Hepatocyte (in vitro differentiated cells): ENCODE measurements at regions not wholly inside any gene's neighbourhood (a gene's known extent, or its start where the extent isn't known, plus 50 kb on each side); places are given as distances from the start of the nearest gene placed in this dataset.
"Not testable (repeated sequence)": the region's sequence is repeated elsewhere in the genome, so short reads cannot be mapped to it uniquely, and the experiment has no call there.

ENCODE experiments used
- DNase-seq: peaks from one replicate; pipeline ENCODE4 v3.0.0-alpha.2; 2016; ENCODE audit warnings: low spot score
- H2AFZ ChIP-seq: fragments of 200-600 bp; sonication (generic); 2 replicates; pipeline ENCODE4 v1.6.0; 2016; ENCODE audit warnings: antibody characterized with exemption, mild to moderate bottlenecking
- H3K27ac ChIP-seq: fragments of 200-600 bp; sonication (generic); 2 replicates; pipeline ENCODE4 v1.5.1; 2016; ENCODE audit warnings: mild to moderate bottlenecking
- H3K27me3 ChIP-seq: fragments of 200-600 bp; sonication (generic); 2 replicates; pipeline ENCODE4 v1.6.1; 2016
- H3K36me3 ChIP-seq: fragments of 200-600 bp; sonication (generic); replicated peaks from 2 replicates; pipeline ENCODE4 v1.5.1; 2016; ENCODE audit warnings: low read depth; ENCODE audit not compliant: insufficient read depth
- H3K4me1 ChIP-seq: fragments of 200-600 bp; sonication (generic); 2 replicates; pipeline ENCODE4 v1.5.1; 2016; ENCODE audit warnings: mild to moderate bottlenecking, moderate library complexity; ENCODE audit not compliant: insufficient read depth
- H3K4me2 ChIP-seq: fragments of 200-600 bp; sonication (generic); 2 replicates; pipeline ENCODE4 v1.6.0; 2016
- H3K4me3 ChIP-seq: fragments of 200-600 bp; sonication (generic); 2 replicates; pipeline ENCODE4 v1.5.1; 2016; ENCODE audit warnings: mild to moderate bottlenecking
- H3K79me2 ChIP-seq: fragments of 200-600 bp; sonication (generic); 2 replicates; pipeline ENCODE4 v1.6.0; 2017; ENCODE audit warnings: mild to moderate bottlenecking
- H3K9me2 ChIP-seq: fragments of 200-600 bp; sonication (generic); replicated peaks from 2 replicates; pipeline ENCODE4 v1.6.0; 2017; ENCODE audit warnings: mild to moderate bottlenecking; ENCODE audit not compliant: insufficient read depth
- H3K9me3 ChIP-seq: fragments of 200-600 bp; sonication (generic); 2 replicates; pipeline ENCODE4 v1.5.1; 2016; ENCODE audit warnings: low read depth, mild to moderate bottlenecking
- H4K20me1 ChIP-seq: fragments of 200-600 bp; sonication (generic); 2 replicates; pipeline ENCODE4 v1.6.0; 2016; ENCODE audit warnings: mild to moderate bottlenecking; ENCODE audit not compliant: insufficient read depth, poor library complexity, severe bottlenecking
- CTCF ChIP-seq: fragments of 200-600 bp; sonication (generic); IDR thresholded peaks from 2 replicates; pipeline ENCODE4 v1.5.1; 2016; ENCODE audit warnings: antibody characterized with exemption, mild to moderate bottlenecking; ENCODE audit not compliant: poor library complexity
- EZH2 ChIP-seq: fragments of 200-600 bp; sonication (generic); IDR thresholded peaks from 2 replicates; pipeline ENCODE4 v1.6.1; 2016; ENCODE audit warnings: antibody characterized with exemption, mild to moderate bottlenecking, borderline replicate concordance
- EZH2phosphoT487 ChIP-seq: fragments of 200-600 bp; sonication (generic); IDR thresholded peaks from one replicate; pipeline ENCODE4 v1.6.1; 2018; ENCODE audit warnings: antibody characterized with exemption, mild to moderate bottlenecking, low read depth, moderate library complexity; ENCODE audit not compliant: unreplicated experiment, severe bottlenecking
- WGBS: methylation state at CpG from one replicate; pipeline ENCODE4 v1.1.6; 2016; ENCODE audit warnings: low lambda C conversion rate; ENCODE audit errors: missing lambda C conversion rate; 5-methylcytosine and 5-hydroxymethylcytosine counted together

GRCh38 chr1:79501153-79501552 is 494.6 kb upstream of the ADGRL4 start:
- WGBS = 88% methylated on average over 3 of the region's 3 CpGs
- H3K27ac ChIP-seq = no peak overlapping the region

GRCh38 chr1:79499541-79499940 is 493.0 kb upstream of the ADGRL4 start:
- Histone ChIP-seq H3K79me2 (no peaks in the 10 kb centered on the region), H2AFZ (no peak overlapping the region), H3K9me2 (no peaks in the 10 kb centered on the region), H3K27ac (no peak overlapping the region), H4K20me1 (no peaks in the 10 kb centered on the region), H3K4me2 (no peak overlapping the region), H3K27me3 (no peaks in the 10 kb centered on the region), H3K4me1 (no peaks in the 10 kb centered on the region), H3K9me3 (no peaks in the 10 kb centered on the region), H3K36me3 (no peaks in the 10 kb centered on the region), H3K4me3 (no peak overlapping the region)
- TF ChIP-seq EZH2 (no peak), CTCF (no peak), EZH2phosphoT487 (no peak)
- WGBS = 87% methylated on average over 1 of the region's 1 CpG
- no peak for DNase-seq

More at GRCh38 chr1:79501153-79501552, 494.6 kb upstream of the ADGRL4 start:
- Histone ChIP-seq H3K36me3 (no peaks in the 10 kb centered on the region), H4K20me1 (no peaks in the 10 kb centered on the region), H3K4me3 (no peak overlapping the region), H2AFZ (no peak overlapping the region), H3K4me1 (no peaks in the 10 kb centered on the region), H3K9me3 (no peaks in the 10 kb centered on the region), H3K27me3 (no peaks in the 10 kb centered on the region), H3K79me2 (no peaks in the 10 kb centered on the region), H3K4me2 (no peak overlapping the region), H3K9me2 (no peaks in the 10 kb centered on the region)
- TF ChIP-seq CTCF = no peak
- TF ChIP-seq EZH2 = no peak
- no peak for TF ChIP-seq EZH2phosphoT487
- no peak for DNase-seq

- H3K4me3 ChIP-seq = no peak overlapping the region
- DNase-seq = peak; percentile 62
- H3K9me3 ChIP-seq = no peaks in the 10 kb centered on the region
- no peaks in the 10 kb centered on the region for H3K36me3 ChIP-seq
- no peak overlapping the region for H2AFZ ChIP-seq
- no peaks in the 10 kb centered on the region for H4K20me1 ChIP-seq
- H3K4me2 ChIP-seq = no peak overlapping the region
- no peaks in the 10 kb centered on the region for H3K4me1 ChIP-seq
- H3K27ac ChIP-seq = no peak overlapping the region
- H3K27me3 ChIP-seq = no peaks in the 10 kb centered on the region
- 37% methylated on average over 4 of the region's 4 CpGs for WGBS
- no peaks in the 10 kb centered on the region for H3K9me2 ChIP-seq
- peak; percentile 96 for TF ChIP-seq CTCF
- no peak for TF ChIP-seq EZH2
- H3K79me2 ChIP-seq = no peaks in the 10 kb centered on the region
Observed at GRCh38 chr1:79497193-79497773, 490.8 kb upstream of the ADGRL4 start.

- H3K4me3 ChIP-seq = no peak overlapping the region
- no peaks in the 10 kb centered on the region for H3K79me2 ChIP-seq
- H3K4me2 ChIP-seq = no peak overlapping the region
- 80% methylated on average over 2 of the region's 2 CpGs for WGBS
- H3K4me1 ChIP-seq = no peaks in the 10 kb centered on the region
- no peak overlapping the region for H3K27ac ChIP-seq
- H3K27me3 ChIP-seq = no peaks in the 10 kb centered on the region
- TF ChIP-seq EZH2 = no peak
- TF ChIP-seq EZH2phosphoT487 = no peak
- TF ChIP-seq CTCF = no peak
- H3K9me2 ChIP-seq = no peaks in the 10 kb centered on the region
- no peak for DNase-seq
- no peaks in the 10 kb centered on the region for H3K9me3 ChIP-seq
- no peak overlapping the region for H2AFZ ChIP-seq
- no peaks in the 10 kb centered on the region for H4K20me1 ChIP-seq
- H3K36me3 ChIP-seq = no peaks in the 10 kb centered on the region
Observed at GRCh38 chr1:79496129-79496528, 489.6 kb upstream of the ADGRL4 start.

- 75% methylated on average over 4 of the region's 4 CpGs for WGBS
- H3K9me3 ChIP-seq, H3K4me2 ChIP-seq, H3K36me3 ChIP-seq, H3K27me3 ChIP-seq, H2AFZ ChIP-seq, H4K20me1 ChIP-seq, H3K79me2 ChIP-seq, H3K9me2 ChIP-seq, H3K4me1 ChIP-seq, DNase-seq, H3K27ac ChIP-seq, H3K4me3 ChIP-seq: not testable (repeated sequence)
Observed at GRCh38 chr1:79493702-79494101, 487.2 kb upstream of the ADGRL4 start.
